ENCODE measurements at regions not wholly inside any gene's neighbourhood (a gene's known extent, or its start where the extent isn't known, plus 50 kb on each side); places are given as distances from the start of the nearest gene placed in this dataset.
A peak's percentile ranks its signal among the peaks of the same experiment; 100 is the strongest.

GRCh38 chr14:30252151-30252550 is 306.8 kb upstream of the G2E3 start (continued):
- no peak for TF ChIP-seq EZH2phosphoT487 (IDR thresholded peaks at IDR 0.05; ENCODE audit: unreplicated experiment)

GRCh38 chr14:30252783-30253674 is 305.9 kb upstream of the G2E3 start:
- H3K9me3 Mint-ChIP-seq: peaks cover 9% of the 10 kb centered on the region; the same call in 2 of the 3 replicates
- DNase-seq (ENCODE audit: low spot score) (no peak), ATAC-seq (no peak)
- Histone ChIP-seq H3K36me3 (ENCODE audit: insufficient read depth) (no peaks in the 10 kb centered on the region), H3K79me2 (replicated peaks; ENCODE audit: insufficient read depth) (no peaks in the 10 kb centered on the region), H2AFZ (peak overlapping the region; percentile 54; the same call in 1 of the 2 replicates), H3K27ac (ENCODE audit: low read depth) (no peak overlapping the region), H3K4me1 (ENCODE audit: insufficient read depth) (peaks cover 19% of the 10 kb centered on the region), H3K4me2 (no peak overlapping the region), H4K20me1 (replicated peaks; ENCODE audit: insufficient read depth) (no peaks in the 10 kb centered on the region), H3F3A (replicated peaks; ENCODE audit: low read depth) (no peaks in the 10 kb centered on the region), H3K27me3 (ENCODE audit: insufficient read depth) (no peaks in the 10 kb centered on the region), H3K4me3 (no peak overlapping the region), H3K9me2 (ENCODE audit: insufficient read depth) (peaks cover 17% of the 10 kb centered on the region)
- H3K4me1 Mint-ChIP-seq: peaks cover 14% of the 10 kb centered on the region
- no peaks in the 10 kb centered on the region for H3K27me3 Mint-ChIP-seq (ENCODE audit: insufficient read depth, low read depth, poor library complexity)
- H3K36me3 Mint-ChIP-seq (ENCODE audit: low read depth): peaks cover 4% of the 10 kb centered on the region; the same call in 2 of the 3 replicates
- TF ChIP-seq CTCF (conservative IDR thresholded peaks at IDR 0.05; ENCODE audit: low read depth in 2 of 2): no peak
- TF ChIP-seq EZH2phosphoT487 (IDR thresholded peaks at IDR 0.05; ENCODE audit: unreplicated experiment): no peak
- TF ChIP-seq ZNF462 (CRISPR knock-in tag; IDR thresholded peaks at IDR 0.05): no peak
- TF ChIP-seq STAT1 (IDR thresholded peaks at IDR 0.05; ENCODE audit: unreplicated experiment): no peak
- TF ChIP-seq REST (IDR thresholded peaks at IDR 0.05; ENCODE audit: unreplicated experiment): no peak
- no peak for TF ChIP-seq JUNB (IDR thresholded peaks at IDR 0.05; ENCODE audit: unreplicated experiment)
- no peak for TF ChIP-seq ZNF114 (CRISPR knock-in tag; IDR thresholded peaks at IDR 0.05)
- no peak overlapping the region for H3K4me3 Mint-ChIP-seq
- H3K27ac Mint-ChIP-seq: 0 out of 2 replicates have a peak overlapping the region, but pooled peaks have one; percentile 16

All from GM23338 (cell line).